OCI-LY7 (cell line): ENCODE measurements at regions not wholly inside any gene's neighbourhood (a gene's known extent, or its start where the extent isn't known, plus 50 kb on each side); places are given as distances from the start of the nearest gene placed in this dataset.
"Not testable (repeated sequence)": the region's sequence is repeated elsewhere in the genome, so short reads cannot be mapped to it uniquely, and the experiment has no call there.

Source experiments
- EZH2phosphoT487 ChIP-seq: fragments of 200-600 bp; sonication (generic); IDR thresholded peaks from 2 replicates; pipeline ENCODE4 v1.6.1; 2018; ENCODE audit warnings: low read depth, borderline replicate concordance, mild to moderate bottlenecking, mixed run types, antibody characterized with exemption, low read length, moderate library complexity, mixed read lengths
- TF ChIP-seq, protein P1 (sequence below): fragments of 200-600 bp; sonication (generic); conservative IDR thresholded peaks from 2 replicates; pipeline ENCODE4 v1.5.1; 2014; ENCODE audit warnings: mild to moderate bottlenecking, antibody characterized with exemption, low read length, moderate library complexity, mixed read lengths

DNA sequence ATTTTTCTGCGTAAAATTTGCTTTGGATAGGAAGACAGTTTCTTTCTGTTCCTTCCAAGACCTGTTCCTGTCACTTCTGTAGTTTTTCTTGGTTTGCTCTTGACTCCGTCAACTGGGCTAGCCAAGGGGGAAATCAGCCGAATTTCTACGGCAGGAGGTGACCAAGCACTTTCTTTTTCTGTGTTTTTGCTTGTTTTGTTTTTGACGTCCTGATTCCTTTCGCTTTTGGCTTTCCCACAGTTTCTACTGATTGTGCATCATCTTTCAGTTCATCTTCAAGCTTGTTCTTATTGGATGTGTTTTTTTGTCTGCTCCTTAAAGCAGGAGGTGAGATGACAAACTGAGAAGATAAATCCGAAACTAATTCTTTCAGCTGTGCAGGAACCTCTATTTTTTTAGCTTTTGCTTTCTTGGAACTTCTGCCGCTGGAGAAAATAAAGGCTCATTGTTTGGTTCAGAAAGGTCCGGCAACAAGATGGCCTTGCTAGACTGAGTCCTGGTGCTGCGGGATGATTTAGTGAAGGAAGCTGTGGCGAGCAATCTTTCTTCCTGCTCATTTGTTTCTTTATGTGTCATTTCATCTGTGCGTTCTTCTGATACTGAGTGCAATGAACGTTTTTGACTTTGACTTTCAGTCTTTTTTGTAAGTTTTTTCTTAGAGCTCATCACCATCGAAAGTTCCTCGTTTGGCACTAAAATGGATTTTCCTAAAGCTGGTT lies 85.0 kb downstream of the TBR1 start:
- TF ChIP-seq, protein P1, sequence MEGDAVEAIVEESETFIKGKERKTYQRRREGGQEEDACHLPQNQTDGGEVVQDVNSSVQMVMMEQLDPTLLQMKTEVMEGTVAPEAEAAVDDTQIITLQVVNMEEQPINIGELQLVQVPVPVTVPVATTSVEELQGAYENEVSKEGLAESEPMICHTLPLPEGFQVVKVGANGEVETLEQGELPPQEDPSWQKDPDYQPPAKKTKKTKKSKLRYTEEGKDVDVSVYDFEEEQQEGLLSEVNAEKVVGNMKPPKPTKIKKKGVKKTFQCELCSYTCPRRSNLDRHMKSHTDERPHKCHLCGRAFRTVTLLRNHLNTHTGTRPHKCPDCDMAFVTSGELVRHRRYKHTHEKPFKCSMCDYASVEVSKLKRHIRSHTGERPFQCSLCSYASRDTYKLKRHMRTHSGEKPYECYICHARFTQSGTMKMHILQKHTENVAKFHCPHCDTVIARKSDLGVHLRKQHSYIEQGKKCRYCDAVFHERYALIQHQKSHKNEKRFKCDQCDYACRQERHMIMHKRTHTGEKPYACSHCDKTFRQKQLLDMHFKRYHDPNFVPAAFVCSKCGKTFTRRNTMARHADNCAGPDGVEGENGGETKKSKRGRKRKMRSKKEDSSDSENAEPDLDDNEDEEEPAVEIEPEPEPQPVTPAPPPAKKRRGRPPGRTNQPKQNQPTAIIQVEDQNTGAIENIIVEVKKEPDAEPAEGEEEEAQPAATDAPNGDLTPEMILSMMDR = not testable (repeated sequence)
- TF ChIP-seq EZH2phosphoT487 = not testable (repeated sequence)
